ENCODE measurements at regions not wholly inside any gene's neighbourhood (a gene's known extent, or its start where the extent isn't known, plus 50 kb on each side); places are given as distances from the start of the nearest gene placed in this dataset.

DNA sequence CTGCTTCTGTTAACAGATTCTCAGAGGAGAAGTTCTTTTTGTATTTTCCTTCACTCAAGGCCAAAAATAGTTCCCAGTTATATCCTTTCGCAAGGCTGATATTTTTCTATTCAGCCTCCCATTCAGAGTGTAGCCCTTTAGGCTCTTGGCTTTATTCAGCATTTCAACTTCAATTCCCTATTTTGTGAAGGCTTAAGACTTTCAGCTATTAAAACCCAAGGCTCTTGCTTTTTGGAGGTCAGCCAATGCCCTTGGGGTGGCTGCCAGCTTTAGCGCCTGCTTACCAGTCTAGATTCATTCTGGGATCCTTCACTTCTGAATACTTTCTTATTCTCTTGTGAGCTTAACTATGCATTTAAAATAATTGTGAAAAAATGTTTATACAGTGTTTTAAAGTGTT lies 57.3 kb upstream of the ADGRA3 start:
- intact Hi-C loops (cut with DNase I): no loop called here
- Histone ChIP-seq H3K9me3 (no peaks in the 10 kb centered on the region), H3K4me3 (no peak overlapping the region), H3K27ac (no peak overlapping the region), H3K36me3 (no peaks in the 10 kb centered on the region), H3K27me3 (no peaks in the 10 kb centered on the region), H3K9ac (ENCODE audit: low read depth in 2 of 2, low read length in 2 of 2) (no peak overlapping the region), H3K4me1 (no peaks in the 10 kb centered on the region)
- peak; percentile 34 for DNase-seq
- TF ChIP-seq, protein P1, sequence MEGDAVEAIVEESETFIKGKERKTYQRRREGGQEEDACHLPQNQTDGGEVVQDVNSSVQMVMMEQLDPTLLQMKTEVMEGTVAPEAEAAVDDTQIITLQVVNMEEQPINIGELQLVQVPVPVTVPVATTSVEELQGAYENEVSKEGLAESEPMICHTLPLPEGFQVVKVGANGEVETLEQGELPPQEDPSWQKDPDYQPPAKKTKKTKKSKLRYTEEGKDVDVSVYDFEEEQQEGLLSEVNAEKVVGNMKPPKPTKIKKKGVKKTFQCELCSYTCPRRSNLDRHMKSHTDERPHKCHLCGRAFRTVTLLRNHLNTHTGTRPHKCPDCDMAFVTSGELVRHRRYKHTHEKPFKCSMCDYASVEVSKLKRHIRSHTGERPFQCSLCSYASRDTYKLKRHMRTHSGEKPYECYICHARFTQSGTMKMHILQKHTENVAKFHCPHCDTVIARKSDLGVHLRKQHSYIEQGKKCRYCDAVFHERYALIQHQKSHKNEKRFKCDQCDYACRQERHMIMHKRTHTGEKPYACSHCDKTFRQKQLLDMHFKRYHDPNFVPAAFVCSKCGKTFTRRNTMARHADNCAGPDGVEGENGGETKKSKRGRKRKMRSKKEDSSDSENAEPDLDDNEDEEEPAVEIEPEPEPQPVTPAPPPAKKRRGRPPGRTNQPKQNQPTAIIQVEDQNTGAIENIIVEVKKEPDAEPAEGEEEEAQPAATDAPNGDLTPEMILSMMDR (IDR thresholded peaks at IDR 0.05): no peak

DNA sequence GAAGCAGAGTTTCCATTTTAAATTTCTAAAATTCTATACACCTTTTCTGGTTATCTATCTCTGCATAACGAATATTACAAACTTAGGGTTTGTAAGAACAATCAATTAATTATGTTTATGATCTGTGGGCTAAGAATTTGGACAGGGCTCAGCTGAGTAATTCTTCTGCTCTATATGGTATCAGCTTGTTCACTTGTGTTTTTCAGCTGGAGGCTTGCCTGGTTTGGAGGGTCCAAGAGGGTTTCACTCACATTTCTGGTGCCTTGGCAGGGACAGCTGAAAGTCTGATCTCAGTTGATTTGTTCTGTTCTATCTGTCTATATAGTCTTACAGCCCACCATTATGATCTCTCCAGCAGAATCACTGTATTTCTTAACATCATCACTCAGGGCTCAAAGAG lies 57.8 kb upstream of the ADGRA3 start:
- Histone ChIP-seq H3K36me3 (no peaks in the 10 kb centered on the region), H3K9me3 (no peaks in the 10 kb centered on the region), H3K27ac (no peak overlapping the region), H3K4me1 (no peaks in the 10 kb centered on the region), H3K27me3 (no peaks in the 10 kb centered on the region), H3K9ac (ENCODE audit: low read depth in 2 of 2, low read length in 2 of 2) (no peak overlapping the region), H3K4me3 (no peak overlapping the region)
- TF ChIP-seq, protein P1 (IDR thresholded peaks at IDR 0.05): no peak
- DNase-seq: no peak
- intact Hi-C loops (cut with DNase I): no loop called here

DNA sequence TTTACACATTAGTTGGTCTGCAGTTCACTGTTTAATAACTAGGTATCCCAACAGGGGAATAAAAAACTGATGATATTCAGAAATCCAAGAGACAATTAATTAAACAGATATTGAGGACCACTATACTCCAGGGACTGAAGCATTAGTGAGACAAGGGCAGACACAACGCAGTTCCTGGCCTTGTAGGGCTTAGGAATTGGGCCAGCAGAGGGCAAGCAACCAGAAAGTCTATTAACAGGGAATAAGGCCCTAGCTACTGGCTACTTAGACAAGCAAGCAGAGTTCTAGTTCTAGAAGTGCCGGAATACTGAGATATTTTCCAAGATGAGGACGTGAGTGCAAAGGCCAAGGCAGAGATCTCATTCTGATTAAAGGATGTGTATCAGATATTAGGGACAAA lies 58.6 kb upstream of the ADGRA3 start:
- no peak overlapping the region for H3K4me3 ChIP-seq
- intact Hi-C loops (cut with DNase I): no loop called here
- H3K27me3 ChIP-seq: no peaks in the 10 kb centered on the region
- TF ChIP-seq, protein P1 (IDR thresholded peaks at IDR 0.05): no peak
- no peak overlapping the region for H3K9ac ChIP-seq (ENCODE audit: low read depth in 2 of 2, low read length in 2 of 2)
- no peak overlapping the region for H3K27ac ChIP-seq
- H3K4me1 ChIP-seq: no peaks in the 10 kb centered on the region
- H3K36me3 ChIP-seq: no peaks in the 10 kb centered on the region
- DNase-seq: no peak
- H3K9me3 ChIP-seq: no peaks in the 10 kb centered on the region

DNA sequence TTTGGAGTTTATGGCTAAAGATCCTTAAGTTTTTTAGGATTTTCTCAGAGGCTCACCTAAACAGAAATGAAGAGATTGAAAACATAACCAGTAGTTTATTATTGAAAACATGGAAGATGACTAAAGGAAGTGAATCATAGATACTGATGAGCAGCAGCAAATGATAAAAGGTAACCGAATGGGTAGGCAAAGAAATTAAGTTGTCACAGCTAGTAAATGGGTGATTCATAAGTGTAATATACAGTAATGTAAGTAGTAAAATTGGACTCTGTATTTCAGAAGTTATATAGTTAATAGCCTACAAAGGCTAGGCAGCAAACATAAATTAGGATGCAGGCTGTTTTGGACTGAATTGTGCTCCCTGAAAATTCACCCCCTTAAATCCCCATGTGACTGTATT lies 59.0 kb upstream of the ADGRA3 start:
- DNase-seq: no peak
- Histone ChIP-seq H3K36me3 (no peaks in the 10 kb centered on the region), H3K4me1 (no peaks in the 10 kb centered on the region), H3K9ac (ENCODE audit: low read depth in 2 of 2, low read length in 2 of 2) (no peak overlapping the region), H3K9me3 (no peaks in the 10 kb centered on the region), H3K27me3 (no peaks in the 10 kb centered on the region), H3K4me3 (no peak overlapping the region), H3K27ac (no peak overlapping the region)
- intact Hi-C loops (cut with DNase I): no loop called here
- TF ChIP-seq, protein P1 (IDR thresholded peaks at IDR 0.05): no peak

DNA sequence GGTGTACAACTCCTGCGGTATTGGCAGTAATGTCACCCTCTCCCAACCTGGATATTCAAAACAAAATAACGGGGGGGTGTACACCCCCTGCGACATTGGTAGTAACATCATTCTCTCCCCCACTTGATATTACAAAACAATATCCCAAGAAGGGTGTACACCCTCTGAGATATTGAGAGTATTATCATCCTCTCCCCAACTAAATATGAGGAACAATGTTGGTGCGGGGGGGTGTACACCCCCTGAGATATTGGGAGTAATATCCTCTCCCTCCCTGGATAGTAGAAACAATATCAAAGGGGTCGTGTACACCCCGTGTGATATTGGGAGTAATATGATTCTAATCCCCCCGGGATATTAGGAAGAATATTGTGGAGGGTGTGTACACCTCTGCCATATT lies 71.4 kb upstream of the ADGRA3 start:
- Histone ChIP-seq H3K27me3 (no peaks in the 10 kb centered on the region), H3K4me3 (no peak overlapping the region), H3K36me3 (no peaks in the 10 kb centered on the region), H3K9ac (ENCODE audit: low read depth in 2 of 2, low read length in 2 of 2) (no peak overlapping the region), H3K27ac (no peak overlapping the region), H3K9me3 (no peaks in the 10 kb centered on the region), H3K4me1 (no peaks in the 10 kb centered on the region)
- TF ChIP-seq, protein P1 (IDR thresholded peaks at IDR 0.05): no peak
- DNase-seq: no peak
- intact Hi-C loops (cut with DNase I): no loop called here

DNA sequence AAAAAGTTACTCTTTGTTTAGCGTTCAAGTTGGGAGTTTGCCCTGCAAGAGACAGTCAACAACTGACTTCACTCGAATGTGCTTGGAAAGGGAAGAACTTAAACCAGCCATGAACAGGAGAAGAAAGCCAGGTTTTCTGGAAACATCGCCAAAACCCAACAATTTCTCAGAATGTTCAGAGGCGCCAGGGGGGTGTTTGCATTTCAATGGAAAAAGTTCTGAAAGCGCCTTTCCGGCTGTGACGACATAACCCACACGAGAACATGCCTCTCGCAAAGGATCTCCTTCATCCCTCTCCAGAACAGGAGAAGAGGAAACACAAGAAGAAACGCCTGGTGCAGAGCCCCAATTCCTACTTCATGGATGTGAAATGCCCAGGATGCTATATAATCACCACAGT lies 78.1 kb upstream of the ADGRA3 start:
- intact Hi-C loops (cut with DNase I): no loop called here
- Histone ChIP-seq H3K27me3 (no peaks in the 10 kb centered on the region), H3K27ac (no peak overlapping the region), H3K9me3 (no peaks in the 10 kb centered on the region), H3K36me3 (no peaks in the 10 kb centered on the region), H3K9ac (ENCODE audit: low read depth in 2 of 2, low read length in 2 of 2) (no peak overlapping the region), H3K4me3 (no peak overlapping the region), H3K4me1 (no peaks in the 10 kb centered on the region)
- DNase-seq: no peak
- TF ChIP-seq, protein P1 (IDR thresholded peaks at IDR 0.05): no peak
